Fibroblast of gingiva (primary cell): ENCODE measurements at regions not wholly inside any gene's neighbourhood (a gene's known extent, or its start where the extent isn't known, plus 50 kb on each side); places are given as distances from the start of the nearest gene placed in this dataset.
"Not testable (repeated sequence)": the region's sequence is repeated elsewhere in the genome, so short reads cannot be mapped to it uniquely, and the experiment has no call there.

Experiments used
- DNase-seq: peaks from one replicate; pipeline ENCODE4 v3.0.0-alpha.2; 2011; ENCODE audit warnings: low read depth

GRCh38 chr2:15681089-15681885 lies 89.6 kb downstream of the DDX1 start:
- DNase-seq = no peak

- no peak for DNase-seq
Observed at GRCh38 chr2:15682354-15682753, 90.7 kb downstream of the DDX1 start.

- DNase-seq = no peak
Observed at GRCh38 chr2:15684161-15685039, 92.7 kb downstream of the DDX1 start.

GRCh38 chr2:15685143-15685542 lies 93.5 kb downstream of the DDX1 start:
- no peak for DNase-seq

GRCh38 chr2:15686643-15687042 lies 95.0 kb downstream of the DDX1 start:
- DNase-seq = no peak

GRCh38 chr2:15687243-15687642 lies 95.6 kb downstream of the DDX1 start:
- DNase-seq = no peak

- no peak for DNase-seq
Observed at GRCh38 chr2:15687720-15688119, 96.1 kb downstream of the DDX1 start.

- no peak for DNase-seq
Observed at GRCh38 chr2:15688924-15689568, 97.4 kb downstream of the DDX1 start.

- no peak for DNase-seq
Observed at GRCh38 chr2:15689654-15690053, 98.0 kb downstream of the DDX1 start.

GRCh38 chr2:15691586-15692310 lies 100.1 kb downstream of the DDX1 start:
- no peak for DNase-seq

- DNase-seq = no peak
Observed at GRCh38 chr2:15692551-15693377, 101.1 kb downstream of the DDX1 start.

- DNase-seq = no peak
Observed at GRCh38 chr2:15693382-15693781, 101.7 kb downstream of the DDX1 start.

GRCh38 chr2:15693926-15694588 lies 102.4 kb downstream of the DDX1 start:
- DNase-seq = no peak

GRCh38 chr2:15694589-15694986 lies 102.9 kb downstream of the DDX1 start:
- no peak for DNase-seq

- DNase-seq = no peak
Observed at GRCh38 chr2:15695582-15696330, 104.1 kb downstream of the DDX1 start.

- DNase-seq = not testable (repeated sequence)
Observed at GRCh38 chr2:15696606-15697170, 105.0 kb downstream of the DDX1 start.

GRCh38 chr2:15700131-15700530 lies 108.5 kb downstream of the DDX1 start:
- no peak for DNase-seq

- DNase-seq = no peak
Observed at GRCh38 chr2:15700599-15701340, 109.1 kb downstream of the DDX1 start.
